ENCODE measurements at regions not wholly inside any gene's neighbourhood (a gene's known extent, or its start where the extent isn't known, plus 50 kb on each side); places are given as distances from the start of the nearest gene placed in this dataset.

DNA sequence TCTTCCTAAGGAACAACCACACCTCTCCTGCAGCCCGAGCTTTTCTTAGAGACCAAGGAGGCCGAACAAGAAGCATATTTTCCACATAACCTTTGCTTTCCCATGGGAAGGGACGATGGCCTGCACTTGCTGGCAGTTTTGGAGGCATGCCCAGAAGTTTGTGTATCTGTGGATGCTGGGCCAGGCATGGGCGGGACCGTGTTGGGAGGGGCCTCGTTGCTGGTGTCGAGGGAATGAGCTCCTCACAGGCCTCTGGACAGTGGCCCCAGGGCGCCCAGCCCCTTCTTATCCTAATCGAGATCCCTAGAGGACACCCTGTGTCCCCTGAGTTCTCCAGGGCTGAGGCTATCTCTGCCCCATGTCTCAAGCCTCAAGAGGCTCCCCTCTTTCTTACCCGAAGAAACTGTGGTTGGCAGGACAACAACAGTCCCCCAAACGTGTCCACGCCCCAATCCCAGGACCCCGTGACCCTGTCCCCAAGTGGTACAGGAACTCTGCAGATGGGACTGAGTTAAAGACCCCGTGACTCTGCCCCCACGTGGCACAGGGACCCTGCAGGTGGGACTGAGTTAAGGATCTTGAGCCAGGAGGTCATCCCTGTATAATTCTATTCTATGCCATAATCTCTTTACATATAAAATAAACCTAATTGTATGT lies 99.5 kb upstream of the BHLHE23 start (continued):
- no peak for TF ChIP-seq TCF7L2 (IDR thresholded peaks at IDR 0.05; ENCODE audit: low read depth, low read length)

DNA sequence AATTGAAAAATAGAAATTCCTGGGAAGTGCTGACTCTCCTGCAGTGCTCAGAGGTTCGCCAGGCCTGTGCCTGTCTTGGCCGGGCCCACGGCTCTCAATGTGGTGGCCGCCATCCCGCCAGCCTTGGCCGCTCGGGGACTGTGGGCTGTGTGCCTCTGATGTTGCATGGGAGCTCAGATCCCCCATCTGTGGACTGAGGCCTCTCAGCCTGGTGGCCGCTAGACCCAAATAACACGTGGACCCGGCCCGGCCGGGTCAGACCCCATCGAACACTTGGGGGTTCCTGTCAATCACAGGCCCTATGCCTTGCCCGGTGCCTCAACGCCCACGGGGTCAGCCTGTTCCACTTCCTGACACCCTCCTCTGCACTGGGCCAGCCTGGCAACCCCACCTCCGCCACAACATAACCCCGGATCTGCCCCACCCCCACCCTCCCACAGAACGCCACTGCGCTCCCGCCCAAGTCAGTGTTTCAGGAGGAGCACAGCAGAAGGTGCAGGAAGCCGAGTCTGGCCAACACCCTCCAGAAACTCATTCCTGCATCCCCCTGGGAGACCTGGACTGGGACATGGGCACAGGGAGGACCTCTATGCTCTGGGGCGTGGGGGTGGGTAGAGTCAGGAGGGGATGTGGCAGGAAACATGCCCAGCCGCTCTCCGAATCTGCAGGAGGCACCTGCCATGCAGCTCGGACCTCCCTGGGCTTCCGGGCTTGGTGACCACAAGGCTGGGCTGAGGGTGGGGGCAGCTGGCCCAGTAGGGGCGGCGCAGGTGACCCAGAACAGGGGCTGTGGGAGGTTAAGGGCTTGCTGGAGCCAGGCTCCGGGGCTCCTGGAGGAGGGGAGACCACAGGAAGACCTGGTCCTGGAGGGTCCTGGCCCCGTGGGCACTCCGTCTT lies 98.7 kb upstream of the BHLHE23 start:
- in situ Hi-C loops (cut with HindIII; ENCODE audit: low pct_unique_long_range_greater_than_20kb, low sequenced_read_pairs) (no loop called here), intact Hi-C loops (cut with micrococcal nuclease; ENCODE audit: unreplicated experiment) (no loop called here)
- Histone ChIP-seq H3K36me3 (ENCODE audit: control insufficient read depth, insufficient read depth, low read length) (no peaks in the 10 kb centered on the region), H3K27me3 (ENCODE audit: control insufficient read depth, insufficient read depth, low read length) (no peaks in the 10 kb centered on the region), H3K4me1 (ENCODE audit: control insufficient read depth, insufficient read depth, low read length) (no peaks in the 10 kb centered on the region; the same call in 1 of the 2 replicates), H3K27ac (ENCODE audit: low read length) (no peak overlapping the region), H3K9me3 (ENCODE audit: control insufficient read depth, insufficient read depth, low read depth, low read length) (no peaks in the 10 kb centered on the region), H3K4me3 (ENCODE audit: low read depth in 2 of 2, low read length in 2 of 2) (no peak overlapping the region)
- DNase-seq (ENCODE audit: low read depth, low spot score) (no peak), ATAC-seq (no peak)
- no peak for TF ChIP-seq POLR2AphosphoS5 (IDR thresholded peaks at IDR 0.05; ENCODE audit: low read depth, low read length)
- TF ChIP-seq TCF7L2 (IDR thresholded peaks at IDR 0.05; ENCODE audit: low read depth, low read length) = no peak
- no peak for TF ChIP-seq SIN3A (IDR thresholded peaks at IDR 0.05; ENCODE audit: borderline replicate concordance, insufficient read depth, low read depth, low read length)
- no peak for TF ChIP-seq REST (IDR thresholded peaks at IDR 0.05; ENCODE audit: insufficient read depth in 1 of 2, low read depth in 2 of 2, low read length in 1 of 2)
- TF ChIP-seq, protein P1, sequence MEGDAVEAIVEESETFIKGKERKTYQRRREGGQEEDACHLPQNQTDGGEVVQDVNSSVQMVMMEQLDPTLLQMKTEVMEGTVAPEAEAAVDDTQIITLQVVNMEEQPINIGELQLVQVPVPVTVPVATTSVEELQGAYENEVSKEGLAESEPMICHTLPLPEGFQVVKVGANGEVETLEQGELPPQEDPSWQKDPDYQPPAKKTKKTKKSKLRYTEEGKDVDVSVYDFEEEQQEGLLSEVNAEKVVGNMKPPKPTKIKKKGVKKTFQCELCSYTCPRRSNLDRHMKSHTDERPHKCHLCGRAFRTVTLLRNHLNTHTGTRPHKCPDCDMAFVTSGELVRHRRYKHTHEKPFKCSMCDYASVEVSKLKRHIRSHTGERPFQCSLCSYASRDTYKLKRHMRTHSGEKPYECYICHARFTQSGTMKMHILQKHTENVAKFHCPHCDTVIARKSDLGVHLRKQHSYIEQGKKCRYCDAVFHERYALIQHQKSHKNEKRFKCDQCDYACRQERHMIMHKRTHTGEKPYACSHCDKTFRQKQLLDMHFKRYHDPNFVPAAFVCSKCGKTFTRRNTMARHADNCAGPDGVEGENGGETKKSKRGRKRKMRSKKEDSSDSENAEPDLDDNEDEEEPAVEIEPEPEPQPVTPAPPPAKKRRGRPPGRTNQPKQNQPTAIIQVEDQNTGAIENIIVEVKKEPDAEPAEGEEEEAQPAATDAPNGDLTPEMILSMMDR (IDR thresholded peaks at IDR 0.05) = no peak
- no TSS peak for BruUV-seq (replicated peaks)
- CTCF ChIA-PET = no interaction called here
- POLR2A ChIA-PET = no interaction called here

DNA sequence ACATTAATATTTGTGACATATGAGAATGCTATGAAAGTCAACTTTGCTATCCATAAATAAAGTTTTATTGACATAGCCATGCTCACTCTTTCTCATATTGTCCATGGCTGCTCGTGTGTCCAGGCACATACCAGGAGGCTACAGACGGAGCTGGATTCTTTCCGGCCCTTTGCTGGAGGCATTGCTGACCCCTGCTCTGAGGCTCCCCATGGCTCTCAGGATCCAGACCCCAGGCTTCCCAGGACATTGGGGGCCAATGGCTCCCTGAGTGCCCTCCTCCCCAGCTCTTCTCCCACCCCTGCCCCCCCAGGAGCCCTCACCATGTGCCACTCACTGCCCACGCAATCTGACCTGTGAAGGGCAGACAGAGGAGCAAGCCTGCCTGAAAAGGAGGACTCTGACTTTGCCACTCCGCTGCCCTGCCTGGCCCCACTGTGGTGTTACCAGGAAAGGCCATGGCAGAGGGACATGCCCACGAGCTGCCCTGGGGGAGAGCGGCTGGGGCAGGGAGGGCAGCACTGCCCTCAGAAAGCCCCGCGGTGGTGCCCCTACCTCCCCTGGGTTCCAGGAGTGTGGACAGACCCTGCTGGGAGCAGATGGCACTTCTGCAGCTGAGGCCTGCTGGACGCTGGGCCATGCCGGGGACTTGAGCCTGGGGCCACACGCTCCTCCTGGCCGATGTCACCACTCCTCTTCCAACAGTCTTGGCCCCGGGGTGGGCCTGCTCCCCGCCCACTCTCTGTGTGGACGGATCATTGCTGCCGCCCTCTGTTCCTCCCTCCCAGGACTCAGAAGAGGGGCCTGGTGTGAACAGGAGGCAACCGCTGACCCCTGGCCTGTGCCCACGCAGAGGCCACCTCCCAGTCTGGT lies 97.8 kb upstream of the BHLHE23 start:
- Histone ChIP-seq H3K9me3 (ENCODE audit: control insufficient read depth, insufficient read depth, low read depth, low read length) (no peaks in the 10 kb centered on the region), H3K36me3 (ENCODE audit: control insufficient read depth, insufficient read depth, low read length) (no peaks in the 10 kb centered on the region), H3K27ac (ENCODE audit: low read length) (no peak overlapping the region), H3K4me3 (ENCODE audit: low read depth in 2 of 2, low read length in 2 of 2) (no peak overlapping the region), H3K27me3 (ENCODE audit: control insufficient read depth, insufficient read depth, low read length) (no peaks in the 10 kb centered on the region), H3K4me1 (ENCODE audit: control insufficient read depth, insufficient read depth, low read length) (no peaks in the 10 kb centered on the region; the same call in 1 of the 2 replicates)
- ChIA-PET CTCF (interaction anchor here (0.7 kb wide), 1 partner anchor 231 kb away, joined by 9 read pairs; no protein-coding TSS in a partner anchor), POLR2A (interaction anchor here (0.6 kb wide), 1 partner anchor 68 kb away, joined by 4 read pairs; no protein-coding TSS in a partner anchor)
- ATAC-seq (no peak), DNase-seq (ENCODE audit: low read depth, low spot score) (no peak)
- intact Hi-C loops (cut with micrococcal nuclease; ENCODE audit: unreplicated experiment) = no loop called here
- no TSS peak for BruUV-seq (replicated peaks)
- TF ChIP-seq, protein P1 (IDR thresholded peaks at IDR 0.05) = no peak
- no peak for TF ChIP-seq SIN3A (IDR thresholded peaks at IDR 0.05; ENCODE audit: borderline replicate concordance, insufficient read depth, low read depth, low read length)
- TF ChIP-seq REST (IDR thresholded peaks at IDR 0.05; ENCODE audit: insufficient read depth in 1 of 2, low read depth in 2 of 2, low read length in 1 of 2) = no peak
- TF ChIP-seq POLR2AphosphoS5 (IDR thresholded peaks at IDR 0.05; ENCODE audit: low read depth, low read length) = no peak
- TF ChIP-seq TCF7L2 (IDR thresholded peaks at IDR 0.05; ENCODE audit: low read depth, low read length) = no peak
- in situ Hi-C loops (cut with HindIII; ENCODE audit: low pct_unique_long_range_greater_than_20kb, low sequenced_read_pairs) = no loop called here
